ENCODE measurements at regions not wholly inside any gene's neighbourhood (a gene's known extent, or its start where the extent isn't known, plus 50 kb on each side); places are given as distances from the start of the nearest gene placed in this dataset.
A peak's percentile ranks its signal among the peaks of the same experiment; 100 is the strongest.

DNA sequence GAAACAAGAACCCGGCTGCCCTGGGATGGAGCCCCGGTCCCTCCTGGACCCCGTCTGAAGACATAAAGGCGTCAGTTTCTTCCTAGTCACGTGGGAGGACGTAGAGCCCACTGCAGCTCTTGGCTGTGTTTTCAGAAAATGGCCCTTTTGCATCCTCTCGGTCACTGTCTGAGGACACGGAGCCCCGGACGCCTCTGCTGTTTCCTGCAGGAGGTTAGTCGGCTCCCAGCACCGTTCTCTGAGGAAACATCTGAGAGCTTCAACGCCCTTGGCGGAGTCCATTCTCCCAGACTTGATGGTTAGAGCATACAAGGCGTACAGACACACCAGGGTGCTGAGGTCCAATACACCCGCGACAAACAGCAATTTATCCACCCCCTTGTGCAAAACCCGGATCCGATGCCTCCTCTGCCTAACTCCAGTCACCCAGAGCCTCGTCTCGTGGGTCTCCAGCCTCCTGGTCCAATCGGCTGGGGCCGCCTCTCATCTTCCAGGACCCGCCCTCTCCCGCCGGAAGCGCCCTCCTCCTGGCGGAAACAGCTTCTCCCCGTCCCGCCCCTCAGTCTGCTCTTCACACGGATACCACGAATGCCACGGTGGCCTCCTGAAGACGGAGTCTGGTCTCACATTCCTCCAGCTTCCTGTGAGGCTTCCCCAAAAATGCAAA, 119.4 kb downstream of the TMEM18 start:
- intact Hi-C loops (cut with DNase I) = no loop called here
- DNase-seq = no peak
- ATAC-seq = peak; percentile 18 to 44 (median 36)
- H3K4me3 ChIP-seq = no peak overlapping the region
- TF ChIP-seq, protein P1, sequence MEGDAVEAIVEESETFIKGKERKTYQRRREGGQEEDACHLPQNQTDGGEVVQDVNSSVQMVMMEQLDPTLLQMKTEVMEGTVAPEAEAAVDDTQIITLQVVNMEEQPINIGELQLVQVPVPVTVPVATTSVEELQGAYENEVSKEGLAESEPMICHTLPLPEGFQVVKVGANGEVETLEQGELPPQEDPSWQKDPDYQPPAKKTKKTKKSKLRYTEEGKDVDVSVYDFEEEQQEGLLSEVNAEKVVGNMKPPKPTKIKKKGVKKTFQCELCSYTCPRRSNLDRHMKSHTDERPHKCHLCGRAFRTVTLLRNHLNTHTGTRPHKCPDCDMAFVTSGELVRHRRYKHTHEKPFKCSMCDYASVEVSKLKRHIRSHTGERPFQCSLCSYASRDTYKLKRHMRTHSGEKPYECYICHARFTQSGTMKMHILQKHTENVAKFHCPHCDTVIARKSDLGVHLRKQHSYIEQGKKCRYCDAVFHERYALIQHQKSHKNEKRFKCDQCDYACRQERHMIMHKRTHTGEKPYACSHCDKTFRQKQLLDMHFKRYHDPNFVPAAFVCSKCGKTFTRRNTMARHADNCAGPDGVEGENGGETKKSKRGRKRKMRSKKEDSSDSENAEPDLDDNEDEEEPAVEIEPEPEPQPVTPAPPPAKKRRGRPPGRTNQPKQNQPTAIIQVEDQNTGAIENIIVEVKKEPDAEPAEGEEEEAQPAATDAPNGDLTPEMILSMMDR (IDR thresholded peaks at IDR 0.05) = no peak
- no peaks in the 10 kb centered on the region for H3K9me3 ChIP-seq
- no peak overlapping the region for H3K27ac ChIP-seq
- H3K27me3 ChIP-seq = no peaks in the 10 kb centered on the region
- WGBS (ENCODE audit: insufficient coverage, low coverage, low lambda C conversion rate, missing lambda C conversion rate) = 48% methylated on average over 11 of the region's 34 CpGs
- no peaks in the 10 kb centered on the region for H3K36me3 ChIP-seq
- H3K4me1 ChIP-seq = no peaks in the 10 kb centered on the region

DNA sequence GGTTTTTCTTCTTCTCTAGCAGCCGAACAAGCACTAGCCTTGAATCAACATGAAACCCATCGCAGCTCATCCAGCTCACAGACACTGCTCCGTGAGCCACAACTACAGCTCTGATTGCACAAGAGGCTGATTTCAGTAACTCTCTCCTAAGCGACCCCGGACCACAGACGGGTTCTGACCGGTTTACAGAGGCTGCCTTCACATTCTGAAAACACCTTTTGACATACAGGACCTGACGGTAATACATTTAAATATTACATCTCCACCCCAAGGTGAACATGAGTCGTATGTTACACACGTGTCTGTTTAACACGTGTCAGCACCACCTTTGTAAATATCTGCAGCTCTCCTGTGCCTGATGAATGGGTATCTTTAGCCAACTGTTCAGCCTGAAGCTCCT, 120.7 kb downstream of the TMEM18 start:
- 12% methylated on average over 8 of the region's 11 CpGs for WGBS (ENCODE audit: insufficient coverage, low coverage, low lambda C conversion rate, missing lambda C conversion rate)
- H3K4me3 ChIP-seq = no peak overlapping the region
- intact Hi-C loops (cut with DNase I) = no loop called here
- no peaks in the 10 kb centered on the region for H3K4me1 ChIP-seq
- no peaks in the 10 kb centered on the region for H3K9me3 ChIP-seq
- DNase-seq (no peak), ATAC-seq (no peak)
- TF ChIP-seq, protein P1 (IDR thresholded peaks at IDR 0.05) = no peak
- no peak for TF ChIP-seq POLR2A (IDR thresholded peaks at IDR 0.05)
- no peaks in the 10 kb centered on the region for H3K27me3 ChIP-seq
- no peak overlapping the region for H3K27ac ChIP-seq
- no peaks in the 10 kb centered on the region for H3K36me3 ChIP-seq

DNA sequence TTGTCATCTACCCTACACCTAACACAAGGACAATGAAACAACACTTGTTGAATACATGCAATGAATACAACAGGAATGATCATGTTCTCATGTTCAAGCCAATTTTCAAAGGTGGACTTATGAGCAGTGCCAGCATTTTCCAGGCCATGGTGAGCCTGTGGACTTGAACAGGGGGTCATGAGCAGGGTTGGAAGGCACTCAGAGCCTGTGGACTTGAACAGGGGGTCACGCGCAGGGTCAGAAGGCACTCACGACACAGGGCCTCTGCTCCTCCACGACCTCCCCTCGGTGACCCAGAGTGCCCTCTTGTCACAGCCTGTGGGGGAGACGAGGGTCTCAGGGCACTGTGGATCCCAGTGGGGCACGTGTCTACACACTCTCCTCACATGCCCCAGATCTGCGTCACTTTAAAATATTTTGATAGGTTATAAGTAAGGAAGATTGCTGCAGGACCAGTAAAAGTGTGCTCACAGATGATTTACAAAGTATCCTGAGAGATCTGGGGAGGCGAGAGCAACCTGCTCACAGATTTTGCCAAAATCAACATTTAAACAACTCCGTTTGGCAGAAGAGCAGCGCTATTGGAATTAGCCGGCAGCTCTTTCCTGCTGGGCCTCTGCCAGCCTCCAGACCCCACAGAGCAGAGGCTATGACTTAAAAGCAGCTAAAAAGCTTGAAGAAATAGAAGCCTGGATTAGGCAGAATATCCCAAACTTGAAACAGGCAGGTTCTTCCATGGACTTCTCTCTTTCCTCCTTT, 121.9 kb downstream of the TMEM18 start:
- Histone ChIP-seq H3K27me3 (no peaks in the 10 kb centered on the region), H3K9me3 (no peaks in the 10 kb centered on the region), H3K27ac (no peak overlapping the region), H3K36me3 (no peaks in the 10 kb centered on the region), H3K4me1 (no peaks in the 10 kb centered on the region), H3K4me3 (no peak overlapping the region)
- no peak for ATAC-seq
- 35% methylated on average over 4 of the region's 12 CpGs for WGBS (ENCODE audit: insufficient coverage, low coverage, low lambda C conversion rate, missing lambda C conversion rate)
- no peak for DNase-seq
- intact Hi-C loops (cut with DNase I) = no loop called here
- TF ChIP-seq, protein P1 (IDR thresholded peaks at IDR 0.05) = no peak
- no peak for TF ChIP-seq POLR2A (IDR thresholded peaks at IDR 0.05)

DNA sequence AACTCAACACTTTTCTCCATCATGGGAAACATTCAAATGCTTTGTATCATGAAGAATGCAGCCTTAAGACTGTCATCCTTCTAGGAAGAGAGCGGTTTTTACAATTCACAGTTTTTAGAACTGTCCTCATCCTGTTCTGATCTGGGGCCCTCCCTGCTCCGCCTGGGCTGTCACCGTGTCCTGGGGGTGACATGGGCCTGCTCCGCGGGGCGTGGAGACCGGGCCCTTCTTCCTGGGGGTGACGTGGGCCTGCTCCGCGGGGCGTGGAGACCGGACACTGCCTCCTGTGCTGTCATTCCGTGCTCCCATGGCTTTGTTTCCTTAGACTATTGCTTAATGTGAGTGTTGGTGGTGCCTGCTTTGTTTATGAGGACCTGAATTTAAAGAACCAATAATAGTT, 122.8 kb downstream of the TMEM18 start:
- Histone ChIP-seq H3K4me1 (no peaks in the 10 kb centered on the region), H3K27me3 (no peaks in the 10 kb centered on the region), H3K27ac (no peak overlapping the region), H3K4me3 (no peak overlapping the region), H3K36me3 (no peaks in the 10 kb centered on the region), H3K9me3 (no peaks in the 10 kb centered on the region)
- intact Hi-C loops (cut with DNase I) = no loop called here
- 74% methylated on average over 13 of the region's 13 CpGs for WGBS (ENCODE audit: insufficient coverage, low coverage, low lambda C conversion rate, missing lambda C conversion rate)
- ATAC-seq (no peak), DNase-seq (no peak)
- no peak for TF ChIP-seq POLR2A (IDR thresholded peaks at IDR 0.05)
- TF ChIP-seq, protein P1 (IDR thresholded peaks at IDR 0.05) = no peak
